Smooth muscle cell (in vitro differentiated cells): ENCODE measurements at regions not wholly inside any gene's neighbourhood (a gene's known extent, or its start where the extent isn't known, plus 50 kb on each side); places are given as distances from the start of the nearest gene placed in this dataset.

Source experiments
- DNase-seq: peaks from one replicate; lab custom pipeline; 2025; ENCODE audit not compliant: unreplicated experiment; lab: John Stamatoyannopoulos, UW
- H2AFZ ChIP-seq: fragments of 200-600 bp; sonication (generic); 2 replicates; pipeline ENCODE4 v1.6.0; 2016; ENCODE audit warnings: antibody characterized with exemption, low read depth, mild to moderate bottlenecking
- H3F3A ChIP-seq: fragments of 200-600 bp; sonication (generic); 2 replicates; pipeline ENCODE4 v1.6.0; 2017; ENCODE audit warnings: antibody characterized with exemption, low read depth
- H3K27ac ChIP-seq: fragments of 200-600 bp; sonication (generic); 2 replicates; pipeline ENCODE4 v1.5.1; 2016; ENCODE audit warnings: low read depth, mild to moderate bottlenecking
- H3K27me3 ChIP-seq: fragments of 200-600 bp; sonication (generic); 2 replicates; pipeline ENCODE4 v1.6.1; 2016; ENCODE audit warnings: low read depth, mild to moderate bottlenecking
- H3K36me3 ChIP-seq: fragments of 200-600 bp; sonication (generic); 2 replicates; pipeline ENCODE4 v1.5.1; 2016; ENCODE audit warnings: low read depth
- H3K4me1 ChIP-seq: fragments of 200-600 bp; sonication (generic); 2 replicates; pipeline ENCODE4 v1.5.1; 2016; ENCODE audit warnings: low read depth
- H3K4me2 ChIP-seq: fragments of 200-600 bp; sonication (generic); 2 replicates; pipeline ENCODE4 v1.6.0; 2016; ENCODE audit warnings: mild to moderate bottlenecking
- H3K4me3 ChIP-seq: fragments of 200-600 bp; sonication (generic); 2 replicates; pipeline ENCODE4 v1.5.1; 2016; ENCODE audit warnings: mild to moderate bottlenecking
- H3K79me2 ChIP-seq: fragments of 200-600 bp; sonication (generic); 2 replicates; pipeline ENCODE4 v1.6.0; 2016; ENCODE audit warnings: low read depth, mild to moderate bottlenecking
- H3K9ac ChIP-seq: fragments of 200-600 bp; sonication (generic); 2 replicates; pipeline ENCODE4 v1.6.0; 2016; ENCODE audit warnings: low read depth
- H3K9me3 ChIP-seq: fragments of 200-600 bp; sonication (generic); replicated peaks from 2 replicates; pipeline ENCODE4 v1.5.1; 2016; ENCODE audit warnings: low read depth
- H4K20me1 ChIP-seq: fragments of 200-600 bp; sonication (generic); 2 replicates; pipeline ENCODE4 v1.6.0; 2016; ENCODE audit warnings: low read depth
- CTCF ChIP-seq: fragments of 200-600 bp; sonication (generic); IDR thresholded peaks from 2 replicates; pipeline ENCODE4 v1.5.1; 2017; ENCODE audit warnings: borderline replicate concordance, mild to moderate bottlenecking, antibody characterized with exemption; ENCODE audit not compliant: insufficient read depth, poor library complexity, severe bottlenecking
- WGBS: methylation state at CpG from one replicate; pipeline ENCODE4 v1.1.7; 2016; ENCODE audit warnings: low lambda C conversion rate; 5-methylcytosine and 5-hydroxymethylcytosine counted together

GRCh38 chr3:163159306-163159705 lies 1662.7 kb downstream of the OTOL1 start:
- Histone ChIP-seq H3K4me3 (no peak overlapping the region), H3K79me2 (no peaks in the 10 kb centered on the region), H3K27ac (no peak overlapping the region), H3K36me3 (no peaks in the 10 kb centered on the region), H3K9me3 (no peaks in the 10 kb centered on the region), H3K9ac (no peak overlapping the region), H3K27me3 (no peaks in the 10 kb centered on the region), H3K4me1 (no peaks in the 10 kb centered on the region), H3K4me2 (no peak overlapping the region), H4K20me1 (no peaks in the 10 kb centered on the region), H2AFZ (no peak overlapping the region), H3F3A (no peaks in the 10 kb centered on the region)
- no peak for DNase-seq
- WGBS, result 31% methylated on average over 2 of the region's 2 CpGs
- no peak for TF ChIP-seq CTCF

- H2AFZ ChIP-seq, result no peak overlapping the region
- no peak for DNase-seq
- 88% methylated on average over 4 of the region's 4 CpGs for WGBS
- H3K4me3 ChIP-seq, result no peak overlapping the region
- TF ChIP-seq CTCF, result no peak
- H3K27ac ChIP-seq, result no peak overlapping the region
- no peak overlapping the region for H3K4me2 ChIP-seq
- no peaks in the 10 kb centered on the region for H3K27me3 ChIP-seq
- H3K9me3 ChIP-seq, result no peaks in the 10 kb centered on the region
- H3F3A ChIP-seq, result no peaks in the 10 kb centered on the region
- H4K20me1 ChIP-seq, result no peaks in the 10 kb centered on the region
- no peaks in the 10 kb centered on the region for H3K4me1 ChIP-seq
- no peaks in the 10 kb centered on the region for H3K36me3 ChIP-seq
- no peaks in the 10 kb centered on the region for H3K79me2 ChIP-seq
- no peak overlapping the region for H3K9ac ChIP-seq
Measured at GRCh38 chr3:163139600-163139999, 1643.0 kb downstream of the OTOL1 start.

- Histone ChIP-seq H3K4me1 (no peaks in the 10 kb centered on the region), H3K27me3 (no peaks in the 10 kb centered on the region), H3K79me2 (no peaks in the 10 kb centered on the region), H3K9me3 (no peaks in the 10 kb centered on the region), H3F3A (no peaks in the 10 kb centered on the region), H2AFZ (no peak overlapping the region), H3K4me3 (no peak overlapping the region), H3K4me2 (no peak overlapping the region), H3K27ac (no peak overlapping the region), H3K9ac (no peak overlapping the region), H3K36me3 (no peaks in the 10 kb centered on the region), H4K20me1 (no peaks in the 10 kb centered on the region)
- DNase-seq, result no peak
- TF ChIP-seq CTCF, result no peak
- 93% methylated on average over 2 of the region's 2 CpGs for WGBS
Measured at GRCh38 chr3:163138258-163138657, 1641.7 kb downstream of the OTOL1 start.

GRCh38 chr3:163132111-163132510 lies 1635.5 kb downstream of the OTOL1 start:
- Histone ChIP-seq H4K20me1 (no peaks in the 10 kb centered on the region), H3K27me3 (no peaks in the 10 kb centered on the region)

More at GRCh38 chr3:163132111-163132510, 1635.5 kb downstream of the OTOL1 start:
- no peaks in the 10 kb centered on the region for H3K79me2 ChIP-seq
- H3F3A ChIP-seq, result no peaks in the 10 kb centered on the region
- H3K4me2 ChIP-seq, result no peak overlapping the region
- no peaks in the 10 kb centered on the region for H3K9me3 ChIP-seq
- H3K27ac ChIP-seq, result no peak overlapping the region
- H3K4me1 ChIP-seq, result no peaks in the 10 kb centered on the region
- no peak for DNase-seq
- WGBS, result 92% methylated on average over 5 of the region's 5 CpGs
- no peak overlapping the region for H3K9ac ChIP-seq
- TF ChIP-seq CTCF, result no peak
- no peak overlapping the region for H2AFZ ChIP-seq
- no peaks in the 10 kb centered on the region for H3K36me3 ChIP-seq
- H3K4me3 ChIP-seq, result no peak overlapping the region
